ENCODE measurements at regions not wholly inside any gene's neighbourhood (a gene's known extent, or its start where the extent isn't known, plus 50 kb on each side); places are given as distances from the start of the nearest gene placed in this dataset.
"Not testable (repeated sequence)": the region's sequence is repeated elsewhere in the genome, so short reads cannot be mapped to it uniquely, and the experiment has no call there.

DNA sequence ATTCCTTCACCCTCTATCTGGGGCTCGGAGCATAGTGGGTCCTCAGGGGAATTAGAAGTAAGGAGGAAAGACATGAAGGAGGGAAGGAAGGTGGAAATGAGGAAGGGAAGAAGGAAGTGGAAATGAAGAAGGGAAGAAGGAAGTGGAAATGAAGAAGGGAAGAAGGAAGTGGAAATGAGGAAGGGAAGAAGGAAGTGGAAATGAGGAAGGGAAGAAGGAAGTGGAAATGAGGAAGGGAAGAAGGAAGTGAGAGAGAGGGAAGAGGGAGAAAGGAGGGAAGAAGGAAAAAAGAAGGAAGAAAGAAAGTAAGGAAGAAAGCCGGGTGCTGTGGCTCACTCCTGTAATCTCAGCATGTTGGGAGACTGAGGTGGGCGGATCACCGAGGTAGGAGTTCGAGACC lies 125.6 kb upstream of the SALL4 start:
- not testable (repeated sequence) for DNase-seq (ENCODE audit: low read depth in 4 of 4, low spot score in 1 of 4)

DNA sequence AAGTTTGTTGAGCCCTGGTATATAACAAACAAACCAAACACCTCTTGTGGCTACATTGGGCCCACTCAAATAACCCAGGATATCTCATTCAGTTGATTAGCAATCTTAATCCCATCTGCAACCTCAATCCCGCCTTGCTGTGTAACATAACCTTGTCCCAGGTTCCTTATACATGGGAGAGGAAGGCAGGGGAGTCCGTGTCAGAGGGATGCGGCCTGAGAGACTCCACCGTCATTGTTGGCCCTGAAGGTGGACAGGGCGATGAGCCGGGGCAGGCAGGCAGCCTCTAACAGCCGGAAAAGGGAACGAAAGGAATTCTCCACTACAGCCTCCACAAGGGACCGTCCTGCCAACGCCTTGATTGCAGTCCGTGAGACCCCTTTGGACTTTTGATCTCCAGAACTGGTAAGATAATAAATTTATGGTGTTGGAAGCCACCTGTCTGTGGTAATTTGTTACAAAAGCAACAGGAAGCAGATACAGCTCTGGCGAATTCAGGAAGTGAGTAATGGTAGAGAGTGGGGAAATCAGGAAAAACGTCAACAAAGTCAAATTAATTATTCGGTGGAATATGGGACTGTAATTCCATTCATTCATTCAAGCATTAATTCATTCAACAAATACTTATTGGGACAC lies 124.5 kb upstream of the SALL4 start:
- DNase-seq (ENCODE audit: low read depth in 4 of 4, low spot score in 1 of 4): no peak

DNA sequence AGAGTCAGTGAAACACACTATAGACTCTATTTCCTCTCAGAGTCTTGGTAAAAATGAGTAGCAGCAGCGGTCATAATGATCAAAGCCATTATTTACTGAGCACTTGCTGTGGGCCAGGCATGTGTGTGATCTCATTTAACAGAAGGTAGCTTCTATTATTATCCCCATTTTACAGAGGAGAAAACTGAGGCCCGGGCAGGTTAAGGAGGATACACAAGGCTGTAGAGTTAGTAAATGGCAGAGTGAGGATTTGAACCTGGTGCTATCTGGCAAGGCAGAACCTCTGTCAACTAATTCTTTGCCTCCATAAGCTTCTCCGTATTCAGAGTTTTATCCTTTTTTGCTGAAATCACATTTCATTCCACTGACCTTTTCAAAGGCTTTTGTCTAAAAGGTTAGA lies 122.2 kb upstream of the SALL4 start:
- DNase-seq (ENCODE audit: low read depth in 4 of 4, low spot score in 1 of 4): no peak

DNA sequence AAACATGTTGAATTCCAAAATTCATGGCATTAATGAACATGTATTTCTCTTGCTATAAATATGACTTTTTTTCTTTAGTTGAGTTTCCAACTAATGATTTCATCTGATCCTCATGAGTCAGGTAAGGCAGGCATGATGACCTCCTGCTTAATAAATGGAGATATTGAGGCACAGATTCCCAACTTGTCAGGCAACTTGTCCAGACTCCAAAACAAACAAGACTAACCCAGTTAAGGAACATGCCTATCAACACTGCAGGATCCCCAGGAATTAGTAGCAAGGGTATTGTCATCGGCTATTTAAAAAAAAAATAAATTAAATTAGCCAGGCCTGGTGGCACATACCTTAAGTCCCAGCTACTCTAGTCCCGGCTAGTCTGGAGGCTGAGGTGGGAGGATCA lies 121.3 kb upstream of the SALL4 start:
- no peak for DNase-seq (ENCODE audit: low read depth in 4 of 4, low spot score in 1 of 4)

DNA sequence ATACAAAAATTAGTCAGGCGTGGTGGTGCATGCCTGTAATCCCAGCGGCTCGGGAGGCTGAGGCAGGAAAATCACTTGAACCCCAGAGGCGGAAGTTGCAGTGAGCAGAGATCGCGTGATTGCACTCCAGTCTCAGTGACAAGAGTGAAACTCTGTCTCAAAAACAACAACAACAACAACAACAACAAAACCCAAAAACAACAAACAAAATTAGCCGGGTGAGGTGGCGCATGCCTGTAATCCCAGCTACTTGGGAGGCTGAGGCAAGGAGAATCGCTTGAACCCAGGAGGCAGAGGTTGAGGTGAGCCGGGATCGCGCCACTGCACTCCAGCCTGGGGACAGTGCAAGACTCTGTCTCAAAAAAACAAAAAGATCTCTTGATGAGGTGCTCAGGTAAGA lies 120.5 kb upstream of the SALL4 start:
- DNase-seq (ENCODE audit: low read depth in 4 of 4, low spot score in 1 of 4): not testable (repeated sequence)

DNA sequence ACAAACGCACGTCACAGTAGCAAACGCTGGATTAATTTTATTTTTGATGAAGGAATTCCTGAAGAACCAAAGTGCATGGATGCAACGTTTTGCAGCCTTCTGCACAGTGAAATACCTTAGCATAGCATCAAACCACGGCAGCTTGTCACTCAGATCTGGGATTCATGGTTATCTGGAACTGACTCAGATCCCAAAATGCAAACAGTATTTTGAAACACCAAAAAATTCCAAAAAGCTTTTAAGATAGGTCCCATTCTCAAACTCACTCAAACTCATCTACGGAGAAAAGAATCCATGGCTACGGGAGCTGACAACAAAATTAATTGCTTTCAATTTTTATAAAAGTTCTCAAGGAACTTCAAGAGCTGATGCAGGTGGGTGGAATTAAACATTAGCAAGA lies 116.2 kb upstream of the SALL4 start:
- no peak for DNase-seq (ENCODE audit: low read depth in 4 of 4, low spot score in 1 of 4)

DNA sequence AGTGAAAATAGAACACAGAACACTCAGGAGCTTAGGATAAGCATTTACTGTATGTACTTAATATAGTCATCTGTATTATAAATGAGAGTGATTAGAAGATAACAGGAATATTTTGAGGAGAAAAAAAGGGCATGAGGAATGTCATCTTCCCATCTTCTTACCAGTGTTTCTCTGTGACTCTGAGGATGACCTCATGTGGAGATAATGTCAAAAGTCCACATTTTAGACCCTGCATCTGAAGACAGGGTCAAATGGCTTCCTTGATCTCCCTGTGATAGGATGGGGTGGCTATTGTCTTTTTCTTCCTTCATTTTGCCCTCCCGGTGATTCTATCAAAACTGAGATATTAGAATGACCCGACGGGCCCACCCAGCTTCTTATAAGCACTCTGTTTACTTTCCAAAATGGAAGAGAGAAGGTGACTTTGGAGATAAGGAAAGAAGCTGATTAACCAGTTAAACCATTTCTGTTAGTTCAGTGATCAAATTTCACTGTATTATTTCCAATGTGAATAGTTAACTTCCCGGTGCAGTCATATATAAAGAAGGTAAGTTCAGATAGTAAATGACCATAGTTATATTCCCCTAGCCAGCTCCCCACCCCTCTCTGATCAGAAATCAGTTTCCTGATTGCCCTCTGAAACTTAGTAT lies 115.7 kb upstream of the SALL4 start:
- DNase-seq (ENCODE audit: low read depth in 4 of 4, low spot score in 1 of 4): no peak

DNA sequence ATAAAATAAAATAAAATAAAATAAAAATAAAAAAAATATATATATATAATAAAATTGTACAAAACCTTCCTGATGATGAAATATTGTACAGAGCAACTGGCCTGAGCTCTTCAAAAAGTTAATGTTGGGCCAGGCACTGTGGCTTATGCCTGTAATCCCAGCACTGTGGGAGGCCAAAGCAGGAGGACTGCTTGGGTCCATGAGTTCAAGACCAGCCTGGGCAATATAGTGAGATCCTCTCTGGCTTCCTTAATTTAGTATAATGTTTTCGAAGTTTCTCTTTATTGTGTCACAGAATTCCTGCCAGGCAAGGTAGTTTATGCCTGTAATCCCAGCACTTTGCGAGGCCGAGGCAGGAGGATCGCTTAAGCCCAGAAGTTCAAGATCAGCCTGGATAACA lies 113.9 kb upstream of the SALL4 start:
- DNase-seq (ENCODE audit: low read depth in 4 of 4, low spot score in 1 of 4): no peak

DNA sequence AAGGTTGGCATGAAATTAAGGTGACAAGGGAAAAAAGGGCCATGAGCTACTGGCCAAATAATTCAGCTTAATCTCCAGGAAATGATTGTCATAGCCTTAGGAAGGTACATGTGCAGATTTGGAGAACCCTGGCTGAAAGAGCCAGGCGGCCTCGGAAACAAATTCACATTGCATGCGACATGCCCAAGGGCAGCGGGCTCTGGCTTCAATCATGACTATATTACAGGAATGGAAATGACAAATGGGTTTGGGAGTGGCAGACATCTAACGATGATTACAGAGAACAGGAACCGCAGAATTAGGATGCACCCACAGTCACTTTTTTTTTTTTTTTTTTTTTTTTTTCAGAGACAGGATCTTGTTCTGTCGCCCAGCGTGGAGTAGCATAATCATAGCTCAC lies 112.4 kb upstream of the SALL4 start:
- DNase-seq (ENCODE audit: low read depth in 4 of 4, low spot score in 1 of 4): no peak

DNA sequence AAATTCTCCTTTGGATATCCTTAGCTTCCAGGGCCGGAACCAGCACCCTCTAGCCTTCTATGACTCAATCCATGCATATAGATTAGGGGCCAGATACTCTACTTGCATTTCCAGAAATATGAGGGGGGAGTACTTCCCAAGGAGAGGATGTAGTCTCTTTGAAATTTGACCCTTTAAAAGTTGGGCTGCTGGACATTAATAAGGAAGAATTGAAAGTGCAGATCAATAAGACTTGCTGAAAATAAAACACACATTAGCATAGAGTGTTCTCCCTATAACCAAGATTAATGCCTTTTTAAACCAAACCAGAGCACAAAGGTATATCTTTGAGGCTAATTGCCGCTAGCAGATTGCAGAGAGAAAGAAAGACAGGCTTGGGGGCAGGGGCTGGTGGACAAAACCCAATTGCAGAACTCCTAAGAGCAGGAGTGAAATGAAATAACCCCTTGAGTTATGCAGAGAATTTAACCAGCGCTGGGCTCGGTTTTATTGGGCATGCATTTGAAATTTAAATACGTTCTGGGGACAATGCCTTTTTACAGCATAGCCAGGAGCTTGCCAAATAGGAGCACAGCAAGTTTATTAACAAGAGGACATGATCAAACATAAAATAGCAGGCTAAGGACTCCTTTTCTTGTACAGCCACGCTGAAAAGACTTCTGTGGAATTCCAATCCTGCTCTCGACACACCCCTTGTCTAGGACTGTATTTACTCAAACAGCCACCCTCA lies 108.2 kb upstream of the SALL4 start:
- no peak for DNase-seq (ENCODE audit: low read depth in 4 of 4, low spot score in 1 of 4)

DNA sequence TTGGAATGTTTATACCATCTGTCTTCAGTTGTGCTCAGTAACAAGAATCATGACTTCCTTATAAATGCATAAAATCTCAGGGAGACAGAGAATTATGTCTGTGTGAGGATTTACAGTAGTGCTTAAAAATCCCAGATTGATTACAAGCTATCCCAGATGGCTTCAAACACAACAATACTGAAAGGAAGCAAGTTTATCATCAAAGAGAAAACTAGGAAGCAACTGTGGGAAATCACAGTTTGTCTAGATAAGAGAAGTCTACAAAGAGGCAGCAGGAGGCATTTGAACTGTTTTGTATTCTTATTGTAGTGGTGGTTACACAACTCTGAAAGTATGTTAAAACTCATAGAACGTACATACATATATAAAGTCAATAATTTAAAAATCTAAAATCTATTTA lies 104.4 kb upstream of the SALL4 start:
- DNase-seq (ENCODE audit: low read depth in 4 of 4, low spot score in 1 of 4): no peak

DNA sequence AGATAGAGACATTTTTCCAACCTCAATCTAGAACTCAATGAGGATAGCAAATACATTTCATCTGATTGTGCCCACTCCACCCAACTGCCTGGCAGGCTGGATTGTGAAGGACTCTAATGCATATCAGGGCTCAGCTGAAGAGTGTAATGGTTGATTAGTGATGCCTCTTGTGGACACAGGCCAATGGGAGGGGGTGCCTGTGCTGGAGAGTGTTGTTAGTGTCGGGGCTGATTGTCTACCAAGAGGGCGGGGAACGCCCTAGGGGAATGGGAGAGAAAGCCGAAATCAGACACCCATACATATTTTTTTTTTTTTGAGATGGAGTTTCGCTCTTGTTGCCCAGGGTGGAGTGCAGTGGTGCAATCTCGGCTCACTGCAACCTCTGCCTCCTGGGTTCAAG lies 103.7 kb upstream of the SALL4 start:
- DNase-seq (ENCODE audit: low read depth in 4 of 4, low spot score in 1 of 4): no peak

DNA sequence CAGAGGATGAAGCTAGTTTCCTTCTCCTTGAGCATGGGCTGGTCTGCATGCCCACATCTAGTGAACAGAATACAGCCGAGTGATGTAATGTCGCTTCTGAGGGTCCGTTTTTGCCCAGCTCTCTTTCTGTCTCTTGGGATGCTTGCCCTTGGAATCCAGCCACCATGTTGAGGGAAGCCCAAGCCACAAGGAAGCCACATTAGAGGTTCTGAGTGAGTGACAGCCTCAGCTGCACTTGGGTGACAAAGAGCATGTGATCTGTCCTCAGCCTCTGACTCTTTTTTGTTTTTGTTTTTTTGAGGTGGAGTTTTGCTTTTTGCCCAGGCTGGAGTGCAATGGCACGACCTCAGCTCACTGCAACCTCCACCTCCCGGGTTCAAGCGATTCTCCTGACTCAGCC lies 100.6 kb upstream of the SALL4 start:
- no peak for DNase-seq (ENCODE audit: low read depth in 4 of 4, low spot score in 1 of 4)

DNA sequence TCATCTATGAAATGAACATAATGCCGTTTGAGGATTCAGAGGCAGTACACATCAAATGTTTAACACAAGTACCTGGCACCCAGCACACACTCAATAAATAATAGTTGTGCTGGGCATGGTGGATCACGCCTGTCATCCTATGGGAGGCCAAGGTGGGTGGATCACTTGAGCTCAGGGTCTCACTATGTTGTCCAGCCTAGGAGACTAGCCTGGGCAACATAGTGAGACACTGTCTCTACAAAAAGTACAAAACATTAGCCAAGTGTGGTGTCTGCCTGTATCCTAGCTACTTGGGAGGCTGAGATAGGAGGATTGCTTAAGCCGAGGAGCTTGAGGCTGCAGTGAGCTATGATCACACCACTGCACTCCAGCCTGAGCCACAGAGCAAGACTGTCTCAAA lies 98.1 kb upstream of the SALL4 start:
- DNase-seq (ENCODE audit: low read depth in 4 of 4, low spot score in 1 of 4): no peak

DNA sequence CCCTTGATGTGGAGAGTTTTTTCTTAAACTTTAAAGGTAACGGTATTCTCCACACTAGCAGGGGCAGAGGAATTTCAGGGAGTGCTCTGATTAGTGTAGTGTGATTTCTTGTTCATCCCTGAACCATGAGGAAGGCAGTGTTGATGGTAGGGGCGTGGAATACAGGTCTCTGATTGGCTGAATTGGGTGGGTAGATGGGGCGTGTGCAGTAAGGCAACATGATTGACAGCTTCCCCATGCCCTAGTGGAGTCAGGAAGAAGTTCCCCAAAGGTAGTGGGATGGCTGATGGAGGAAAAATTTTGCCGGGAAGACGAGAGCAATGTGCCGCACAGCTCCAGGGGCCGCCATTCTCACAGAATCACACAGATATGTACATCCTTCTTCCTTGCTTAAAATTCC lies 97.4 kb upstream of the SALL4 start:
- DNase-seq (ENCODE audit: low read depth in 4 of 4, low spot score in 1 of 4): no peak

DNA sequence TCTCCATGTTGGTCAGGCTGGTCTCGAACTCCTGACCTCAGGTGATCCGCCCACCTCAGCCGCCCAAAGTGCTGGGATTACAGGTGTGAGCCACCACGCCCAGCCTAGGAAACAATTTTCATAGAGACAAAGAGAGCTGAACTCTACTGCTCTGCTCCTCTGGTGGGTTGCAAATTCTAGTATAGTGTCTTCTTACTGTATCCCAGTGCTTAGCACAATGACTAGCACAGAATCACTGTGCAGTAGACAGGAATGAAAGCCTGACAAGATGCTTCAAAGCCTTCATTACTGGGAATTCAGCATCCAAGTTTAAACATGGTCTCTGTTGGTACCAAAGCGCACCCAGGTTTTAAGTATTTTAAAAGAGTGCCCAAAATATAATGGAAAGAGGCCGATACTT lies 96.5 kb upstream of the SALL4 start:
- no peak for DNase-seq (ENCODE audit: low read depth in 4 of 4, low spot score in 1 of 4)

DNA sequence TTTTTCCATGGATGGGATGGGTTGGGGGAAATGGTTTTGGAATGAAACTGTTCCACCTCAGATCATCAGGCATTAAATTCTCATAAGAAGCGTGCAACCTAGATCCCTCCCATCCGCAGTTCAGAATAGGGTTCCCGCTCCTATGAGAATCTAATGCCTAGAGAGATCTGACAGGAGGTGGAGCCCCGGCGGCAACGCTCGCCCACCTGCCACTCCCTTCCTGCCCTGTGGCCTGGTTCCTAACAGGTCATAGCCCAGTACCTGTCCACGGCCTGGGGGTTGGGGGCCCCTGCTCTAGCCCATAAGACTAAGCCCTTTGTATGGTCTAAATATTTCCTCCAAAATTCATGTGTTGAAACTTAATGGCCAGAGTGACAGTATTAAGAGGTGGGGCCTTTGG lies 92.3 kb upstream of the SALL4 start:
- DNase-seq (ENCODE audit: low read depth in 4 of 4, low spot score in 1 of 4): no peak

DNA sequence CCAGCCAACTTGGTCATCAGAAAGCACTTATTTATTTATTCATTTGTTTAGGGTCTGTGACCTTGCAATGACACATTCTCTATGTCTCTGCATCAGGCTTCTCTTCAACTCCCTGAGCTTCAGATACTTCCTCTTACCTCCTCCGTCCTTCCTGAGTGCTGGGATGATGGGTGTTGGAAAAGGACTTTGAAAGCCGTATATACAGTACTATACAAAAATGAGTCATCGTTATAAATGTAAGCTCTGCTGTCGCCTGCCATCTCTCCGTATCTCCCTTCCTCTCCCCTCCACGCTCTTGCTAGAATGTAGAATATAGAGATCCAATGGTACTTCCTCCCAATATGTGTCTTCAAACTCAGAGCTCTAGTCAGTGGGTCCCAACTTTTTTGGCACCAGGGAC lies 91.9 kb upstream of the SALL4 start:
- no peak for DNase-seq (ENCODE audit: low read depth in 4 of 4, low spot score in 1 of 4)

DNA sequence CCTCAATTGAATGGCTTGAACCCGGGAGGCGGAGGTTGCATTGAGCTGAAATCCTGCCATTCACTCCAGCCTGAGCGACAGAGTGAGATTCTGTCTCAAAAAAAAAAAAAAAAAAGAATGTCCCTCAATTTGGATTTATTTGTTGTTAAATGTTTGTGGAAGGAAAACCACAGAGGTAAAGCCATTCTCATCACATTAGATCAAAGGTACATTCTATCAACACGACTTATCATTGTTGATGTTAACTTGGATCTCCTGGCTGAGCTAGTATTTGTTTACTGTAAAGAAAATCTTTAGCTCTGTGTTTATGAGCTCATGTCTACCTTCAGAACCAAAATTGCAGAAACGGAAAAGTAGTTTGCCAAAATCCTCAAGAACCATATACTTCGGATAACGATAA lies 91.4 kb upstream of the SALL4 start:
- DNase-seq (ENCODE audit: low read depth in 4 of 4, low spot score in 1 of 4): no peak

DNA sequence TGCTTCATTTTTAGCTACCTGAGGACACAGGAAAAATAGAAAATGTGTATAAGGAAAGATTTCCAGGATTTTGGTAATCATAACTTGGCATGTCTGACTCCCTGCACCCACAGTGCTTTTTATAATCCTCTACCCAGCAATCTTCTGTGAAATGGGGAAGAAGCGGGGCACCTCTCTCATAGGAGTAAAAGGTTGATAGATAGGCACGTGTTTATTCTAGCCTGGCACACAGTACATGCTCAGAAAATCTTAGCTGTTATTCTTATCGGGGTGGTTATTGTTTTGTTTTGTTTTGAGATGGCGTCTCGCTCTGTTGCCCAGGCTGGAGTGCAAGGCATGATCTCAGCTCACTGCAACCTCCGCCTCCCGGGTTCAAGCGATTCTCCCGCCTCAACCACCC lies 87.7 kb upstream of the SALL4 start:
- DNase-seq (ENCODE audit: low read depth in 4 of 4, low spot score in 1 of 4): no peak

DNA sequence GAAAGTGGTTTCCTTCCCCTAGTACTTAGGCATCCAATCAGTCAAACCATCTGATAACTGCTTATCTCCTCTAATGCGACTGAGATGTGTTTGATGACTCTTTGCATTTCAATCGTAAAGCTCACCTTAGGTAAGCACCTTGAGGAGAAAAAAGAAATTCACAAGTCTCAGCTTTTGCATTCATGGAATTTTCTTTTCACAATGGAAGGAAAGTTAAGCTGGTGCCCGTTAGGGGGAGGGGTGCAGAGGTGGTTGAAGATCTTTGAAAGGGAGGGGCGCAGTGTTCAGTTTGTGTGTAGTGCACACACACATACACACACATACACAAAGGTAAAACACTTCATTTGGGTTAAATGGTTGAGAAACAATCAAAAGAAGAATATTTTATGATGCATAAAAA lies 87.1 kb upstream of the SALL4 start:
- DNase-seq (ENCODE audit: low read depth in 4 of 4, low spot score in 1 of 4): no peak

DNA sequence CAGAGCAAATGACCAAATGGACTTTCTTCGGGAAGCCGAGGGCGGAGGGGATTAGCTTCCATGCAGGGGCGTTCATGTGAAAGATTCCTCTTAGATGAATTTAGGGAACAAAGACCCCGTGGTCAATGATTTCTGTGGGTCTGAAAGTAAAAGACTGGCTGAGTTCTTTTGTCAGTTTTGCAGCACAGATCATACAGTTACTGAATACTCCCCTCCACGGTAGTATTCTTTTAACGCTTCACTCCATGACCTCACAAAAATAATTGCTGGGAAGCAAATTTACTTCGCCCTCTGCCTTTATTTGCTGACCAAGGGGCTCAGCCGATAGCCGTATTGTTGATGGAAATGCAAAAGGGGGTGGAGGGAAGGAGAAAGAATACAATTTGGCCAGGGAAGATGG lies 86.0 kb upstream of the SALL4 start:
- DNase-seq (ENCODE audit: low read depth in 4 of 4, low spot score in 1 of 4): no peak

All from stimulated activated CD4-positive, alpha-beta T cell treated with anti-CD3 and anti-CD28 coated beads, Interleukin-1b, Interleukin-23, amount 100 ng/mL, for 24 hours (primary cell).